Vagina (tissue), 2 donors: ENCODE measurements at regions not wholly inside any gene's neighbourhood (a gene's known extent, or its start where the extent isn't known, plus 50 kb on each side); places are given as distances from the start of the nearest gene placed in this dataset.

Experiments
- DNase-seq, 2 donors: peaks; one replicate each; pipeline ENCODE4 v3.0.0-alpha.2; 2017; ENCODE audit errors: extremely low spot score in 2 of 2
- H3K27ac ChIP-seq: fragments of 200-600 bp; sonication (generic); one replicate; pipeline ENCODE4 v1.5.1; 2019
- H3K27me3 ChIP-seq: fragments of 200-600 bp; sonication (generic); one replicate; pipeline ENCODE4 v1.5.1; 2019
- H3K36me3 ChIP-seq, 2 donors: fragments of 200-600 bp; sonication (generic); one replicate each; pipeline ENCODE4 v1.5.1; 2017 to 2019
- H3K4me1 ChIP-seq: fragments of 200-600 bp; sonication (generic); one replicate; pipeline ENCODE4 v1.5.1; 2019
- H3K4me3 ChIP-seq, 2 donors: fragments of 200-600 bp; sonication (generic); 1 replicate in 1 of 2; 2 replicates in 1 of 2; pipeline ENCODE4 v1.5.1; 2016 to 2019
- H3K9me3 ChIP-seq: fragments of 200-600 bp; sonication (generic); one replicate; pipeline ENCODE4 v1.5.1; 2019
- POLR2A ChIP-seq, 2 donors: fragments of 450-650 bp; IDR thresholded peaks; one replicate each; pipeline ENCODE4 v1.6.1; 2017; ENCODE audit warnings: antibody characterized with exemption in 2 of 2, mild to moderate bottlenecking in 2 of 2, moderate library complexity in 2 of 2
- POLR2AphosphoS5 ChIP-seq, 2 donors: sonication (generic); formaldehyde crosslinking; IDR thresholded peaks; one replicate each; pipeline ENCODE4 v1.9.0; 2017; ENCODE audit warnings: antibody characterized with exemption in 2 of 2, mild to moderate bottlenecking in 2 of 2, low read depth in 1 of 2; ENCODE audit not compliant: insufficient read depth in 1 of 2
- intact Hi-C: fragments of 100-400 bp; cut with DNase I; formaldehyde crosslinking; loops from one replicate; pipeline ENCODE4 v1.15.1; 2023
- TF ChIP-seq, protein P1 (sequence below), 3 experiments: fragments of 450-650 bp in 2 of 3; fragments of 200-600 bp in 1 of 3; sonication (generic) in 1 of 3; IDR thresholded peaks; one replicate each; pipeline ENCODE4 v1.5.1; 2017 to 2019; ENCODE audit warnings: antibody characterized with exemption in 3 of 3, mild to moderate bottlenecking in 2 of 3, moderate library complexity in 2 of 3

DNA sequence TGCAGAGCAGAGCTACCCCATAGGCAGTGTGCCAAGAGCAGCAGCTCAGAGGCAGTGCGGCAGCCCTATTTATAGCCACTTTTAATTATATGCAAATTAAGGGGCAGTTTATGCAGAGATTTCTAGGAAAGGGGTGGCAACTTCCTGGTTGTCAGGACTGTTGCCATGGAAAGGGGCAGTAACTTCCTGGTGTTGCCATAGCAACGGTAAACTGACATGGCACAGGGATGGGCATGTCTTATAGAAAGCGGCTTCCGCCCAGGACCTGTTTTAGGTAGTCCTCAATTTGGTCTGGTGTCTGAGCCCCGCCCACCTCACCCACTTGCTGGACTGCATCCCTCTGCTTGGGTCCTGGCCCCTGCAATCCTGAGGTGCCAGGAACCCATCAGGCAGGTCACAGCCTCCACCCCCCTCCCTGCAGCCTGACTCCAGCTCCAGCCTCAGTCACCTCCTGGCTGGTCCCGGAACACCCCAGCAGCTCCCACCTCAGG is 115.8 kb downstream of the TMEM130 start:
- no peaks in the 10 kb centered on the region for H3K4me1 ChIP-seq
- H3K27ac ChIP-seq, result no peak overlapping the region
- DNase-seq, result no peak
- TF ChIP-seq POLR2AphosphoS5 (IDR thresholded peaks at IDR 0.05; ENCODE audit: insufficient read depth in 1 of 2, low read depth in 1 of 2) (no peak), POLR2A (IDR thresholded peaks at IDR 0.05) (no peak)
- TF ChIP-seq, protein P1, sequence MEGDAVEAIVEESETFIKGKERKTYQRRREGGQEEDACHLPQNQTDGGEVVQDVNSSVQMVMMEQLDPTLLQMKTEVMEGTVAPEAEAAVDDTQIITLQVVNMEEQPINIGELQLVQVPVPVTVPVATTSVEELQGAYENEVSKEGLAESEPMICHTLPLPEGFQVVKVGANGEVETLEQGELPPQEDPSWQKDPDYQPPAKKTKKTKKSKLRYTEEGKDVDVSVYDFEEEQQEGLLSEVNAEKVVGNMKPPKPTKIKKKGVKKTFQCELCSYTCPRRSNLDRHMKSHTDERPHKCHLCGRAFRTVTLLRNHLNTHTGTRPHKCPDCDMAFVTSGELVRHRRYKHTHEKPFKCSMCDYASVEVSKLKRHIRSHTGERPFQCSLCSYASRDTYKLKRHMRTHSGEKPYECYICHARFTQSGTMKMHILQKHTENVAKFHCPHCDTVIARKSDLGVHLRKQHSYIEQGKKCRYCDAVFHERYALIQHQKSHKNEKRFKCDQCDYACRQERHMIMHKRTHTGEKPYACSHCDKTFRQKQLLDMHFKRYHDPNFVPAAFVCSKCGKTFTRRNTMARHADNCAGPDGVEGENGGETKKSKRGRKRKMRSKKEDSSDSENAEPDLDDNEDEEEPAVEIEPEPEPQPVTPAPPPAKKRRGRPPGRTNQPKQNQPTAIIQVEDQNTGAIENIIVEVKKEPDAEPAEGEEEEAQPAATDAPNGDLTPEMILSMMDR (IDR thresholded peaks at IDR 0.05), result no peak
- H3K9me3 ChIP-seq, result no peaks in the 10 kb centered on the region
- H3K27me3 ChIP-seq, result no peaks in the 10 kb centered on the region
- no peak overlapping the region for H3K4me3 ChIP-seq
- intact Hi-C loops, result no loop called here
- H3K36me3 ChIP-seq, result no peaks in the 10 kb centered on the region

DNA sequence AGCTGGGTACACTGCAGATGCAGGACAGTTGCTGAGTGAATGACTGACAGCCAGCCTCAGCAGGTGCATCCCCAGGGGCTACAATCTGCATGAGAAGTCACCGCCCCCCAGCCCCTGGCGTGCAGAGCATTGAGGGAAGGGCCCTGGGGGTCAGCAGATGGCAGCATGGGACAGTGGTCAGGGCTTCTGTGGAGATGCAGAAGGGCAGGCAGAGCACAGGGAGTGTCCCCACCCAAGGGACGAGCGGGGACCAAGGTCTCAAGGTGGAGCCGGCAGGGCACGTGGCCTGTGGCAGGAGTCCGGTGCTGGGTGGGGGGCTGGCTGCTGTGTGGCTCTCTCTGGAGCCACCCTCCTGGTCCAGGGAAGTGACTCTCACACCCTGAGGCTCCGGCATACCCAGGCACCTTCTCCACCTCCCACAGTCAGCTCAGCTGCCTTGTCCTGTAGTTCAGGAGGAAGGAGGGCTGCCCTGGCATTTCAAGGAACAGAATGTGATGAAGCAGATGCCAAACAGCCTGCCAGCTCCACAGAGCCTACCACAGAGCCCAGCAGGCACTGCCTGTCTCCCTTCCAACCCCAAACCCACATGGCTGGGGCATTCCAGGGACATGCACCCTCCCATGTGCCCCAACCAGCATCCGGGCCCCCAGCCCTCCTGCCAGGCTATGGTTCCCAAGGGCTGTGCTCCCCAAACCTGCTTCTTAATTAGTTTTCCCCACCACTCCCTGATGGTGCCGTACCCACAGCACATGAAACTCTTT is 114.5 kb downstream of the TMEM130 start:
- no peaks in the 10 kb centered on the region for H3K36me3 ChIP-seq
- intact Hi-C loops, result no loop called here
- H3K27me3 ChIP-seq, result no peaks in the 10 kb centered on the region
- H3K9me3 ChIP-seq, result no peaks in the 10 kb centered on the region
- TF ChIP-seq POLR2AphosphoS5 (IDR thresholded peaks at IDR 0.05; ENCODE audit: insufficient read depth in 1 of 2, low read depth in 1 of 2), result no peak
- TF ChIP-seq POLR2A (IDR thresholded peaks at IDR 0.05), result no peak
- TF ChIP-seq, protein P1 (IDR thresholded peaks at IDR 0.05), result no peak
- H3K27ac ChIP-seq, result no peak overlapping the region
- DNase-seq, result no peak
- peaks cover 7% of the 10 kb centered on the region for H3K4me1 ChIP-seq
- H3K4me3 ChIP-seq, result no peak overlapping the region

DNA sequence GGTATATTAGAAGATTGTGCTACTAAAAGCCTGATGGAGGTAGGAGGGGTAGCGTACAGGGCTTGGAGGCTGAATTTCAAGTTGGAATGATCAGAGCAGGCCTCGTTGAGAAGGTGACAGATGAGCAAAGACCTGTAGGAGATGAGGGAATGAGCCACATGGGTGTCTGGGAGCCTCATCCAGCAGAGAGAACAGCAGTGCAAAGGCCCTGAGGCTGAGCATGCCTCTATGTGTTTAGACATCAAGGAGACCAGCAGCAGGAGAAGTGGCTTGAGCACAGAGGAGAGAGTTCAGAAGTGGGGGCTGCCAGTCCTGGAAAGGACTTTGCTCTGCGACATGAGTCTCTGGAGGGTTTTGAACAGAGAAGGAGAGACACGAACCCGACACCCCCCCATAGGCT is 111.7 kb downstream of the TMEM130 start:
- intact Hi-C loops, result no loop called here
- Histone ChIP-seq H3K27ac (no peak overlapping the region), H3K4me3 (no peak overlapping the region), H3K27me3 (no peaks in the 10 kb centered on the region), H3K36me3 (no peaks in the 10 kb centered on the region), H3K4me1 (peaks cover 16% of the 10 kb centered on the region), H3K9me3 (no peaks in the 10 kb centered on the region)
- no peak for DNase-seq
- TF ChIP-seq POLR2AphosphoS5 (IDR thresholded peaks at IDR 0.05; ENCODE audit: insufficient read depth in 1 of 2, low read depth in 1 of 2) (no peak), POLR2A (IDR thresholded peaks at IDR 0.05) (no peak)
- TF ChIP-seq, protein P1 (IDR thresholded peaks at IDR 0.05), result no peak

DNA sequence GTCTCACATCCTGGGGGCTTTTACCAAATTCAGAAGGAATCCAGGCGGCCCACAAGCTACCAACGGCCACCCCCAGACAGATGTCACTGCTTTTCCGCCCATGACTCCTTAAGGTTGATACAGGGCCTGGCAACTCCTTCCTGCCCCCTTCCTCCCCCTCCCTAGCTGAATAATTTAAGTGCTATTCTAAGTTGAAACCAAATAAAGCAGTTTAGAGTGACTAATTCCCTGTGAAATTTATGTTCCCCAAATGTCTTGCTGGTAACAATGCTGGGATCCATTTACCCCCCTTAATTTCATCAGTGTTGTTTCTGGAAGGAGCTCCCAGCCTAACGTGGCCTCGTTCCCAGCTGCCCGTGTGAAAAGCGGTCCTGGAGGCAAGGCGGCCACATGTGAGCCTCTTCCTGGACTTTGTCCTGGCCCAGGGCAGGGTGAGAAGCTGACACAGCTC is 109.6 kb downstream of the TMEM130 start:
- H3K27ac ChIP-seq, result no peak overlapping the region
- intact Hi-C loops, result no loop called here
- H3K27me3 ChIP-seq, result no peaks in the 10 kb centered on the region
- H3K36me3 ChIP-seq, result no peaks in the 10 kb centered on the region
- H3K9me3 ChIP-seq, result no peaks in the 10 kb centered on the region
- TF ChIP-seq, protein P1 (IDR thresholded peaks at IDR 0.05), result no peak
- no peak for TF ChIP-seq POLR2A (IDR thresholded peaks at IDR 0.05)
- TF ChIP-seq POLR2AphosphoS5 (IDR thresholded peaks at IDR 0.05; ENCODE audit: insufficient read depth in 1 of 2, low read depth in 1 of 2), result no peak
- H3K4me3 ChIP-seq, result no peak overlapping the region
- no peak for DNase-seq
- peaks cover 16% of the 10 kb centered on the region for H3K4me1 ChIP-seq

DNA sequence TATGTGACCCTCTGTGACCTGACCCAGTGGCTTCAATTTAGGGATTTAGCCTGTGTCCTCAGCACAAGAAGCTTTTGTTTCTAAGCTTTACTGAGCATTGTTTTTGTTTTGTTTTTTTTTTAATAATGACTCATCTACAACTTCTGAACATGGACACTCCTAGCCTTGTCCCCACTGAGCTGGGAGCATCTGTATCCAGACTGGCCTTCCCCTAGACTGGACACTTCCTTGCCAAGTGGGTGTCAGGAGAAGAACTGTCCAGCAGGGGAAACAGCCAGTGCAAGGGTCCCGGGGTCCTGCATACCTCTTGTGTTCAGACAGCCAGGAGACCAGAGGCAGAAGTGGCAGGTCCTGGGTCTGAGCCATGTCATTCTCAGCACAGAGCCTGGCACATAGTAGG is 108.6 kb downstream of the TMEM130 start:
- no peak for DNase-seq
- no peaks in the 10 kb centered on the region for H3K27me3 ChIP-seq
- H3K27ac ChIP-seq, result no peak overlapping the region
- H3K4me3 ChIP-seq, result no peak overlapping the region
- no peak for TF ChIP-seq POLR2AphosphoS5 (IDR thresholded peaks at IDR 0.05; ENCODE audit: insufficient read depth in 1 of 2, low read depth in 1 of 2)
- TF ChIP-seq, protein P1 (IDR thresholded peaks at IDR 0.05), result no peak
- no peak for TF ChIP-seq POLR2A (IDR thresholded peaks at IDR 0.05)
- peaks cover 16% of the 10 kb centered on the region for H3K4me1 ChIP-seq
- H3K9me3 ChIP-seq, result no peaks in the 10 kb centered on the region
- intact Hi-C loops, result no loop called here
- H3K36me3 ChIP-seq, result no peaks in the 10 kb centered on the region
